Prostate gland (tissue), 2 donors: ENCODE measurements at regions not wholly inside any gene's neighbourhood (a gene's known extent, or its start where the extent isn't known, plus 50 kb on each side); places are given as distances from the start of the nearest gene placed in this dataset.

ENCODE experiments used
- CTCF ChIP-seq, 4 experiments: fragments of 200-600 bp in 2 of 4; fragments of 450-650 bp in 2 of 4; sonication (generic) in 2 of 4; IDR thresholded peaks; 1 replicate in 3 of 4; 2 replicates in 1 of 4; pipeline ENCODE4 v1.5.1; 2016 to 2019; ENCODE audit warnings: antibody characterized with exemption in 4 of 4, mild to moderate bottlenecking in 2 of 4, moderate library complexity in 2 of 4
- POLR2A ChIP-seq: fragments of 450-650 bp; IDR thresholded peaks from one replicate; pipeline ENCODE4 v1.6.1; 2016; ENCODE audit warnings: antibody characterized with exemption, mild to moderate bottlenecking
- POLR2AphosphoS5 ChIP-seq: sonication (generic); formaldehyde crosslinking; IDR thresholded peaks from one replicate; pipeline ENCODE4 v1.6.1; 2017; ENCODE audit warnings: antibody characterized with exemption

GRCh38 chr3:127467391-127467790 is 123.1 kb downstream of the TPRA1 start:
- TF ChIP-seq POLR2AphosphoS5 (no peak), CTCF (IDR thresholded peaks at IDR 0.05) (no peak), POLR2A (no peak)
